ENCODE measurements at regions not wholly inside any gene's neighbourhood (a gene's known extent, or its start where the extent isn't known, plus 50 kb on each side); places are given as distances from the start of the nearest gene placed in this dataset.

DNA sequence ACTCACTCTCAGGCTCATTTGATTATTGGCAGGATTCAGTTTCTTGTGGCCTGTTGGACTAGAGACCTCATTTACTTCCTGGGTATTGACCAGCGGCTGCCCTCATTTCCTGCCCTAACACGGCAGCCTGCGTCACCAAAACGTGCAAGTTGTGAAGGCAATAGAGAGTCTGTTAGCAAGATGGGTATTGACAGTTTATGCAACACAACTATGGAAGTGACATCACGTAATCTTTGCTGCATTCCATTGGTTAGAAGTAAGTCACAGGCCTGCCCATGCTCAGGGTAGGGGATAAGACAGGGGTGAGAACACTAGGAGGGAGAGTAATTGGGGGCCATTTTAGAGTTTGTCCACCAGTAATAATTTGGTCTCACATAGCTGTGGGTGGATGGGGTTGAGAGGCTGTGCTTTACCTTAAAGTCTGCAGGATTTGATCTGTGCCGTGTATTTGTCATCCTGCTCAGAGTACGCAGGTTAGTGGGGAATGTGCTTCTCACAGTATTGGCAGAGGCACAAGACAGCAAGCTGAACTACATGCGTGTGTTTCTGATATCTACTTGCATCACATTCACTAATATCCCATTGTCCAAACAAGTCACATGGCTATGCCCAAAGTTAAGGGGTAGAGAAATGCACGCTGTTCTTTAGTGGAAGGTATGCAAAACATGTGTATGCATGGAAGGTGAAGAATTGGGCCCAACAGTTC, 83.3 kb downstream of the EDEM1 start:
- H3K27ac ChIP-seq (ENCODE audit: low read length): no peak overlapping the region
- no peaks in the 10 kb centered on the region for H3K4me1 Mint-ChIP-seq
- peaks cover 5 to 8% of the 10 kb centered on the region in 2 donors for H3K27me3 Mint-ChIP-seq (ENCODE audit: low read depth in 2 of 2)
- no peak for ATAC-seq
- H3K4me3 Mint-ChIP-seq: no peak overlapping the region
- no peak for DNase-seq
- no peaks in the 10 kb centered on the region for H3K36me3 ChIP-seq (ENCODE audit: control insufficient read depth, insufficient read depth, low read length)
- intact Hi-C loops (cut with micrococcal nuclease): no loop called here
- no peaks in the 10 kb centered on the region for H3K9me3 ChIP-seq (ENCODE audit: control insufficient read depth, insufficient read depth, low read length)
- no peaks in the 10 kb centered on the region for H3K4me1 ChIP-seq (ENCODE audit: control insufficient read depth, insufficient read depth, low read length)
- H3K36me3 Mint-ChIP-seq: no peaks in the 10 kb centered on the region
- WGBS (ENCODE audit: insufficient coverage): 83% methylated on average over 8 of the region's 9 CpGs
- H3K9me3 Mint-ChIP-seq: peaks cover 0 to 2% of the 10 kb centered on the region in 2 donors
- TF ChIP-seq, protein P1, sequence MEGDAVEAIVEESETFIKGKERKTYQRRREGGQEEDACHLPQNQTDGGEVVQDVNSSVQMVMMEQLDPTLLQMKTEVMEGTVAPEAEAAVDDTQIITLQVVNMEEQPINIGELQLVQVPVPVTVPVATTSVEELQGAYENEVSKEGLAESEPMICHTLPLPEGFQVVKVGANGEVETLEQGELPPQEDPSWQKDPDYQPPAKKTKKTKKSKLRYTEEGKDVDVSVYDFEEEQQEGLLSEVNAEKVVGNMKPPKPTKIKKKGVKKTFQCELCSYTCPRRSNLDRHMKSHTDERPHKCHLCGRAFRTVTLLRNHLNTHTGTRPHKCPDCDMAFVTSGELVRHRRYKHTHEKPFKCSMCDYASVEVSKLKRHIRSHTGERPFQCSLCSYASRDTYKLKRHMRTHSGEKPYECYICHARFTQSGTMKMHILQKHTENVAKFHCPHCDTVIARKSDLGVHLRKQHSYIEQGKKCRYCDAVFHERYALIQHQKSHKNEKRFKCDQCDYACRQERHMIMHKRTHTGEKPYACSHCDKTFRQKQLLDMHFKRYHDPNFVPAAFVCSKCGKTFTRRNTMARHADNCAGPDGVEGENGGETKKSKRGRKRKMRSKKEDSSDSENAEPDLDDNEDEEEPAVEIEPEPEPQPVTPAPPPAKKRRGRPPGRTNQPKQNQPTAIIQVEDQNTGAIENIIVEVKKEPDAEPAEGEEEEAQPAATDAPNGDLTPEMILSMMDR (IDR thresholded peaks at IDR 0.05): no peak
- H3K4me3 ChIP-seq (ENCODE audit: low read length): no peak overlapping the region
- no peak overlapping the region for H3K27ac Mint-ChIP-seq
- no peaks in the 10 kb centered on the region for H3K27me3 ChIP-seq (ENCODE audit: control insufficient read depth, insufficient read depth, low read length)

DNA sequence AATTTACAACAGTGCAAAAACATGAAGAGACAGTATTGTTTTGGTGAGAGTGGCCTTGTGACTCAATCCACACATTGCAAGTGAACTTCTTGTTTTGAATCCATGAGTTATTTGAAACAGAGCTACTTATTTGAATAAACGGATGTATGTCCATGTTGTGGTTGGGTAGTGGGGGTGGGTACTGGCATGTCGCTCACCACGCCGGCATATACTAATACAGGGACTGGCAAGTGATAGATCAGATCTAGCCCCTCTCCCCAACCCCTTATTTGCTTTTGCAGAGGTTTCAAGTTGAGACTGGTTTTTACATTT, 83.8 kb downstream of the EDEM1 start:
- H3K4me3 Mint-ChIP-seq: no peak overlapping the region
- intact Hi-C loops (cut with micrococcal nuclease): no loop called here
- DNase-seq (no peak), ATAC-seq (no peak)
- H3K27me3 Mint-ChIP-seq (ENCODE audit: low read depth in 2 of 2): peaks cover 5 to 7% of the 10 kb centered on the region in 2 donors
- Histone ChIP-seq H3K27me3 (ENCODE audit: control insufficient read depth, insufficient read depth, low read length) (no peaks in the 10 kb centered on the region), H3K4me1 (ENCODE audit: control insufficient read depth, insufficient read depth, low read length) (no peaks in the 10 kb centered on the region), H3K27ac (ENCODE audit: low read length) (no peak overlapping the region), H3K9me3 (ENCODE audit: control insufficient read depth, insufficient read depth, low read length) (no peaks in the 10 kb centered on the region), H3K4me3 (ENCODE audit: low read length) (no peak overlapping the region), H3K36me3 (ENCODE audit: control insufficient read depth, insufficient read depth, low read length) (no peaks in the 10 kb centered on the region)
- H3K9me3 Mint-ChIP-seq: peaks cover 0 to 2% of the 10 kb centered on the region in 2 donors
- TF ChIP-seq, protein P1 (IDR thresholded peaks at IDR 0.05): no peak
- 83% methylated on average over 3 of the region's 4 CpGs for WGBS (ENCODE audit: insufficient coverage)
- no peak overlapping the region for H3K27ac Mint-ChIP-seq
- H3K4me1 Mint-ChIP-seq: no peaks in the 10 kb centered on the region
- no peaks in the 10 kb centered on the region for H3K36me3 Mint-ChIP-seq

DNA sequence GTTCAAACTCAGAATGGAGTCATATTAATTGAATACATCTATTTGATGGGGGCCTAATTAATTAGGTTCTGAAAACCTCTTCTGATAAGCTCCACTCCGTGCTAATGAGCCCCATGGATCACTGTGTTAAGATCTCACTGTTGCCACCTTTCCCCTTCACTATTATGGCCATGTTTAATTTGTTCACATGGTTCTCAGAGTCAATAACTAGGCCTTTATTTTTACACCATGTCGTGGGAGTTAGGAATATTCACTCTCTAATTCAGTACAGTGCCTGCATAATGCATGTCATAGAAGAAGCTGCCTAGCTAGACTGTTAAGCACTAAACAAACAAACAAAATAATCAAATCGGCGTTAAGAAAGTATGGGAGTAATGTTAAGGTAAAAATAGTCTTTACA, 84.9 kb downstream of the EDEM1 start:
- Mint-ChIP-seq H3K27me3 (ENCODE audit: low read depth in 2 of 2) (peaks cover 0 to 3% of the 10 kb centered on the region in 2 donors), H3K36me3 (no peaks in the 10 kb centered on the region), H3K9me3 (peaks cover 0 to 2% of the 10 kb centered on the region in 2 donors), H3K27ac (no peak overlapping the region), H3K4me1 (no peaks in the 10 kb centered on the region), H3K4me3 (no peak overlapping the region)
- Histone ChIP-seq H3K4me3 (ENCODE audit: low read length) (no peak overlapping the region), H3K36me3 (ENCODE audit: control insufficient read depth, insufficient read depth, low read length) (no peaks in the 10 kb centered on the region), H3K27me3 (ENCODE audit: control insufficient read depth, insufficient read depth, low read length) (no peaks in the 10 kb centered on the region), H3K9me3 (ENCODE audit: control insufficient read depth, insufficient read depth, low read length) (no peaks in the 10 kb centered on the region), H3K27ac (ENCODE audit: low read length) (no peak overlapping the region), H3K4me1 (ENCODE audit: control insufficient read depth, insufficient read depth, low read length) (no peaks in the 10 kb centered on the region)
- intact Hi-C loops (cut with micrococcal nuclease): no loop called here
- TF ChIP-seq, protein P1 (IDR thresholded peaks at IDR 0.05): no peak
- DNase-seq: no peak
- no peak for ATAC-seq
- 80% methylated on average over 2 of the region's 4 CpGs for WGBS (ENCODE audit: insufficient coverage)

DNA sequence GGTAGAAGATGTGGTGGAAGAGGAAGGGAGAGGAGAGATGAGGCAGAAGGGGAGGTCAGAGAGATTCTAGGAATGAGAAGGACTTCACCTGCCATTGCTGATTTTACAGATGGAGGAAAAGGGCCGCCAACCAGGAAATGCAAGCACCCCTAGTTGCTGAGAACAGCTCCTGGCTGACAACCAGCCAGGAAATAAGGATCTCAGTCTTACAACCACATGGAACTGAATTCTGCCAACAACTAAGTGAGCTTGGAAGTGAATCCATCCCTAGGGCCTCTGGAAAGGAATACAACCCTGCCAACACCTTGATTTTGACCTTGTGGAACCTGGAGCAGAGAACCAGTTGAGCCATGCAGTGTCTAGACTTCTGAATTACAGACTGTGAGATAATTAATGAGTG, 86.6 kb downstream of the EDEM1 start:
- no peak for ATAC-seq
- 82% methylated on average over 1 of the region's 1 CpG for WGBS (ENCODE audit: insufficient coverage)
- TF ChIP-seq, protein P1 (IDR thresholded peaks at IDR 0.05): no peak
- H3K4me3 ChIP-seq (ENCODE audit: low read length): no peak overlapping the region
- H3K4me1 Mint-ChIP-seq: no peaks in the 10 kb centered on the region
- no peak overlapping the region for H3K4me3 Mint-ChIP-seq
- H3K4me1 ChIP-seq (ENCODE audit: control insufficient read depth, insufficient read depth, low read length): no peaks in the 10 kb centered on the region
- H3K27me3 Mint-ChIP-seq (ENCODE audit: low read depth in 2 of 2): peaks cover 0 to 3% of the 10 kb centered on the region in 2 donors
- no peaks in the 10 kb centered on the region for H3K36me3 Mint-ChIP-seq
- H3K36me3 ChIP-seq (ENCODE audit: control insufficient read depth, insufficient read depth, low read length): no peaks in the 10 kb centered on the region
- no peak for DNase-seq
- no peak overlapping the region for H3K27ac ChIP-seq (ENCODE audit: low read length)
- H3K27me3 ChIP-seq (ENCODE audit: control insufficient read depth, insufficient read depth, low read length): no peaks in the 10 kb centered on the region
- H3K9me3 Mint-ChIP-seq: peaks cover 0 to 2% of the 10 kb centered on the region in 2 donors
- H3K27ac Mint-ChIP-seq: no peak overlapping the region
- H3K9me3 ChIP-seq (ENCODE audit: control insufficient read depth, insufficient read depth, low read length): no peaks in the 10 kb centered on the region
- intact Hi-C loops (cut with micrococcal nuclease): no loop called here

Data from natural killer cell (primary cell).